ENCODE measurements at regions not wholly inside any gene's neighbourhood (a gene's known extent, or its start where the extent isn't known, plus 50 kb on each side); places are given as distances from the start of the nearest gene placed in this dataset.
"Not testable (repeated sequence)": the region's sequence is repeated elsewhere in the genome, so short reads cannot be mapped to it uniquely, and the experiment has no call there.

DNA sequence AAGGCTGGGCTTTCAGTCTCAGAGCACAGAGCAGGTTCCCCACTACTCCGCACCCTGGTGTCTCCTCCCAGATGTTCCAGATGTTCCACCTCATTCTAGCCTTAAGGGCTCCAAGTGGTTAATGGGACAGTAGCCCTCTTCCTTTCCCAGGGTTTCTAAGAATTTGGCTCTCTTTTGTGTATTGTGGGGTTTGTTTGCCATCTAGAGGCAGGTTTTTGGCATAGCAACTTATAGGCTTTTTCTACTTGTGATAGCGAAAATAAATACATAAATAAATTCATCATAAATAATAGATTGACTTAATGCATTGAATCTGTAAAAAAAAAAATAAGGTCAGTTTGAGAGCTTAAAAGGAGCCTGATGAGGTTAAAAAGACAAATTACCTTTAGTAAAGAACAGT lies 86.1 kb upstream of the XKR3 start:
- not testable (repeated sequence) for H3K4me3 ChIP-seq; H3K4me2 ChIP-seq; H3K79me2 ChIP-seq; H2AFZ ChIP-seq; DNase-seq (ENCODE audit: low spot score); H3K4me1 ChIP-seq (ENCODE audit: insufficient read depth); H3K9me3 ChIP-seq (ENCODE audit: low read depth); H3K36me3 ChIP-seq (replicated peaks; ENCODE audit: insufficient read depth, low read depth); H4K20me1 ChIP-seq (ENCODE audit: insufficient read depth, poor library complexity, severe bottlenecking); H3K9me2 ChIP-seq (replicated peaks; ENCODE audit: insufficient read depth); H3K27me3 ChIP-seq; H3K27ac ChIP-seq
- 24% methylated on average over 2 of the region's 2 CpGs for WGBS (ENCODE audit: low lambda C conversion rate, missing lambda C conversion rate)
- TF ChIP-seq, protein P1, sequence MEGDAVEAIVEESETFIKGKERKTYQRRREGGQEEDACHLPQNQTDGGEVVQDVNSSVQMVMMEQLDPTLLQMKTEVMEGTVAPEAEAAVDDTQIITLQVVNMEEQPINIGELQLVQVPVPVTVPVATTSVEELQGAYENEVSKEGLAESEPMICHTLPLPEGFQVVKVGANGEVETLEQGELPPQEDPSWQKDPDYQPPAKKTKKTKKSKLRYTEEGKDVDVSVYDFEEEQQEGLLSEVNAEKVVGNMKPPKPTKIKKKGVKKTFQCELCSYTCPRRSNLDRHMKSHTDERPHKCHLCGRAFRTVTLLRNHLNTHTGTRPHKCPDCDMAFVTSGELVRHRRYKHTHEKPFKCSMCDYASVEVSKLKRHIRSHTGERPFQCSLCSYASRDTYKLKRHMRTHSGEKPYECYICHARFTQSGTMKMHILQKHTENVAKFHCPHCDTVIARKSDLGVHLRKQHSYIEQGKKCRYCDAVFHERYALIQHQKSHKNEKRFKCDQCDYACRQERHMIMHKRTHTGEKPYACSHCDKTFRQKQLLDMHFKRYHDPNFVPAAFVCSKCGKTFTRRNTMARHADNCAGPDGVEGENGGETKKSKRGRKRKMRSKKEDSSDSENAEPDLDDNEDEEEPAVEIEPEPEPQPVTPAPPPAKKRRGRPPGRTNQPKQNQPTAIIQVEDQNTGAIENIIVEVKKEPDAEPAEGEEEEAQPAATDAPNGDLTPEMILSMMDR (IDR thresholded peaks at IDR 0.05; ENCODE audit: poor library complexity): peak; percentile 44

DNA sequence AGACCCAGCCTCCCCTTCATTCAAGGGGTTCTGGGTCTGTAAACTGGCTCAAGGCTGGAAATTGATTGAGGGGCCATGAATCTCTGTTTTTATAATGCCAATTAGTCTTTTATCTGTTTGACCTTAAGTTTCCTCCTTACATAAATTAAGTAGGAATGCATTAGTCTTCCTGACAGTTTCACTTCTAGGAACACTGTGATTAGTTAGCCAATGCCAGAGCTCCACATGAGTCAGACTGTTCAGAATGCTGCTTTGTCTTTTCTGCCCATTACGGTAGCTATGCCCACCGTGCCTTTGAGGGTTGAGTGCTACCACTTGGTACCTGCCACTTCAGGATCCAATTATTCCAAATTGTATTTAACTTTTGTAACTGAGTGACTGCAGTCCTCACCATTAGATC lies 76.8 kb upstream of the XKR3 start:
- H3K79me2 ChIP-seq; H3K4me3 ChIP-seq; H2AFZ ChIP-seq; DNase-seq (ENCODE audit: low spot score); H4K20me1 ChIP-seq (ENCODE audit: insufficient read depth, poor library complexity, severe bottlenecking); H3K4me1 ChIP-seq (ENCODE audit: insufficient read depth); H3K27ac ChIP-seq; H3K9me2 ChIP-seq (replicated peaks; ENCODE audit: insufficient read depth); H3K36me3 ChIP-seq (replicated peaks; ENCODE audit: insufficient read depth, low read depth); H3K4me2 ChIP-seq; H3K9me3 ChIP-seq (ENCODE audit: low read depth); H3K27me3 ChIP-seq: not testable (repeated sequence)
- 86% methylated on average over 2 of the region's 2 CpGs for WGBS (ENCODE audit: low lambda C conversion rate, missing lambda C conversion rate)

DNA sequence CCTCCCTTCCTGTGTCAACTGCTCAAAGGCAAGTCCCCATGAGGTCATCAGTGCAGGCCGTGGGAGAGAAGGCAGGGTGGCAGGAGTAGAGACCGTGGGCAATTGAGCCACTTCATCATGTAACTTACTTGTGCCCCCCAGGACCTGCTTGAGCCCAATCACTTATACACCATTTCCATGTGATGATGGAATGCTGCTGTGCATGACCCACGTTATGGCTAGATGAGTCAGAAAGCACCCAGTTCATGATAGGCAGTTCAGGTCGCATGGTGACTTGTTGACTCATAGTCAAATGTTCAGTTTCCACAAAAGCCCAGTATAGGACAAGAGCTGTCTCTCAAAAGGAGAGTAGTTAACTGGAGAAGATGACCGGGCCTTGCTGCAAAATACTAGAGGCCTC lies 76.4 kb upstream of the XKR3 start:
- WGBS (ENCODE audit: low lambda C conversion rate, missing lambda C conversion rate): 69% methylated on average over 4 of the region's 5 CpGs
- H3K27me3 ChIP-seq; DNase-seq (ENCODE audit: low spot score); H3K27ac ChIP-seq; H3K9me3 ChIP-seq (ENCODE audit: low read depth); H2AFZ ChIP-seq; H3K4me2 ChIP-seq; H4K20me1 ChIP-seq (ENCODE audit: insufficient read depth, poor library complexity, severe bottlenecking); H3K9me2 ChIP-seq (replicated peaks; ENCODE audit: insufficient read depth); H3K4me1 ChIP-seq (ENCODE audit: insufficient read depth); H3K36me3 ChIP-seq (replicated peaks; ENCODE audit: insufficient read depth, low read depth); H3K4me3 ChIP-seq; H3K79me2 ChIP-seq: not testable (repeated sequence)

DNA sequence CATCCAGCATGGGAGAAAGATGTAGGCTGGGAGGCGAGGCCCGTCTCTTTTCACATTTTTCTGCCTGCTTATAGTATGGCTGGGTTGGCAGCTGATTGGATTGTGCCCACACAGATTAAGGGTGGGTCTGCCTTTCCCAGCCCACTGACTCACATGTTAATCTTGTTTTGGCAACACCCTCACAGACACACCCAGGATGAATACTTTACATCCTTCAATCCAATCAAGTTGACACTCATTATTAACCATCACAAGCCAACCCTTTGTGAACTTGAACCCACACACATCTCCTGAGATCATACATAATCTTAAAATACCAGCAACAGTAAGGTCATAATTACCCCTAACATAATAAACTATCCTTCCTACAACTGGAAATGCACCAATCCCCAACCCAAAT lies 74.1 kb upstream of the XKR3 start:
- not testable (repeated sequence) for DNase-seq (ENCODE audit: low spot score); H3K36me3 ChIP-seq (replicated peaks; ENCODE audit: insufficient read depth, low read depth); H3K9me2 ChIP-seq (replicated peaks; ENCODE audit: insufficient read depth); H4K20me1 ChIP-seq (ENCODE audit: insufficient read depth, poor library complexity, severe bottlenecking); H3K27ac ChIP-seq; H2AFZ ChIP-seq; H3K4me2 ChIP-seq; H3K4me3 ChIP-seq; H3K27me3 ChIP-seq; H3K79me2 ChIP-seq; H3K9me3 ChIP-seq (ENCODE audit: low read depth); H3K4me1 ChIP-seq (ENCODE audit: insufficient read depth)
- WGBS (ENCODE audit: low lambda C conversion rate, missing lambda C conversion rate): no CpG with 5 or more reads among the region's 2 CpGs

DNA sequence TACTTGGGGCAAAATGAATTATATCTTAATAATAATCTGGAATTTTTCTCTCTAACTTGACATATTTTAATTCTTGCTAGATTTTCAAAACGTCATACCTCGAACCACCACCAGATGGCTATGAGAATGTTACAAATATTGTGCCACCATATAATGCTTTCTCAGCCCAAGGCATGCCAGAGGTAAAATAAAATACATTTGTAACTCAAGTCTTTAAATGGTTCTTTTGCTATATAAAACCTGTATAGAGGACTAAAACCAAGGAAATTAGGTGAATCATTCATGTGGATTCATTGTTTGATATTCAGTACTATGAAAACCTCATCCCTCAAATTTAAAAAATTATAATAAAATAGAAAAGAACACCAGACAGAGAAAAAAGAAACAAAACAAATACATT lies 72.2 kb upstream of the XKR3 start:
- DNase-seq (ENCODE audit: low spot score); H3K4me1 ChIP-seq (ENCODE audit: insufficient read depth); H3K4me3 ChIP-seq; H3K27ac ChIP-seq; H2AFZ ChIP-seq; H3K79me2 ChIP-seq; H3K36me3 ChIP-seq (replicated peaks; ENCODE audit: insufficient read depth, low read depth); H3K9me2 ChIP-seq (replicated peaks; ENCODE audit: insufficient read depth); H3K9me3 ChIP-seq (ENCODE audit: low read depth); H3K4me2 ChIP-seq; H4K20me1 ChIP-seq (ENCODE audit: insufficient read depth, poor library complexity, severe bottlenecking); H3K27me3 ChIP-seq: not testable (repeated sequence)
- 0% methylated on average over 2 of the region's 2 CpGs for WGBS (ENCODE audit: low lambda C conversion rate, missing lambda C conversion rate)

DNA sequence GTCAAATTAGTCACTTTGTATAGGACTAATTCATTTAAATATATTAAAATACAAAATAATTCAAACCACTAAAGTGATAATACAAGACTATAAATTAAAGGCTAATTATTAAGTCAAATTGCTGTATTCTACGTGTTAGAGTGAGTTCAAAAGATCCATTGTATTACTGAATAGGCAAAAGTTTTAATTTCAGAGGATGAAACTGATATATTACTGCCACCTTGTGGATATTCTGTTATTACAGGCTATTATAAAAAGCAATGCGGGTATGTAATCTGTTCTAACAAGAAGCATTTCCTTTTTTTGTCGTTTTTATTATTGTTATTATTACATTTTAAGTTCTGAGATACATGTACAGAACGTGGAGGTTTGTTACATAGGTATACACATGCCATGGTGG lies 66.7 kb upstream of the XKR3 start:
- not testable (repeated sequence) for H3K27ac ChIP-seq; H3K79me2 ChIP-seq; H3K4me3 ChIP-seq; H3K9me3 ChIP-seq (ENCODE audit: low read depth); H2AFZ ChIP-seq; H3K27me3 ChIP-seq; H3K4me1 ChIP-seq (ENCODE audit: insufficient read depth); H3K36me3 ChIP-seq (replicated peaks; ENCODE audit: insufficient read depth, low read depth); H4K20me1 ChIP-seq (ENCODE audit: insufficient read depth, poor library complexity, severe bottlenecking); H3K4me2 ChIP-seq; H3K9me2 ChIP-seq (replicated peaks; ENCODE audit: insufficient read depth); DNase-seq (ENCODE audit: low spot score)
- TF ChIP-seq, protein P1 (IDR thresholded peaks at IDR 0.05; ENCODE audit: poor library complexity): peak; percentile 45
- 4% methylated on average over 4 of the region's 4 CpGs for WGBS (ENCODE audit: low lambda C conversion rate, missing lambda C conversion rate)

DNA sequence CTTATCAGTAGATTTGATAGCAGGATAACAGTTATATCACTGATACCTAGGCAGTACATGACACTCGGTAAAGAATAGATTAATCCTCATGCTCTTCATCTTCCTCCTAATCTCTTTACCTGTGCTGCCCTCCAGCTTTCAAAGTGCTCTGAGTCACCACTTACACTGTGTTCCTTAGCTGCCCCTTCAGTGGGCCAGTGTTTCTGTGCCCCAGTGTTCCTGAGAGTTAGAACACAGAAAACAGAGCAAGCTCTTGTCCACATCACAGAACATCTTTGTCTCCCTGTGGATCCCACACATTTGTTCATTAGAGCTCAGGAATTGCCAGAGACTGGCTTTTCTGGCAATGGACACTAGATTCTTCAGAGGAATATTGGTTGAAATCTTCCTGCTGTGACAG lies 51.1 kb upstream of the XKR3 start:
- H3K4me2 ChIP-seq; H3K27ac ChIP-seq; H3K4me1 ChIP-seq (ENCODE audit: insufficient read depth); H3K4me3 ChIP-seq; DNase-seq (ENCODE audit: low spot score); H3K9me3 ChIP-seq (ENCODE audit: low read depth); H3K79me2 ChIP-seq; H3K36me3 ChIP-seq (replicated peaks; ENCODE audit: insufficient read depth, low read depth); H3K27me3 ChIP-seq; H3K9me2 ChIP-seq (replicated peaks; ENCODE audit: insufficient read depth); H4K20me1 ChIP-seq (ENCODE audit: insufficient read depth, poor library complexity, severe bottlenecking); H2AFZ ChIP-seq: not testable (repeated sequence)
- WGBS (ENCODE audit: low lambda C conversion rate, missing lambda C conversion rate): 71% methylated on average over 1 of the region's 1 CpG

All from hepatocyte (in vitro differentiated cells).